ENCODE measurements at regions not wholly inside any gene's neighbourhood (a gene's known extent, or its start where the extent isn't known, plus 50 kb on each side); places are given as distances from the start of the nearest gene placed in this dataset.

- CTCF ChIA-PET = interaction anchor here (0.6 to 1.6 kb wide), 3 partner anchors 9 to 226 kb away, joined by 3 to 4 read pairs (median 3); no protein-coding TSS in a partner anchor
These were observed 187.9 kb upstream of the LPP start for GRCh38 chr3:187966096-187966495.

GRCh38 chr3:187966636-187967406 is 187.1 kb upstream of the LPP start:
- intact Hi-C loops (cut with micrococcal nuclease) = no loop called here
- POLR2A ChIA-PET = interaction anchor here (0.6 kb wide), 2 partner anchors 12 to 143 kb away, joined by 3 read pairs; no protein-coding TSS in a partner anchor
- H3K27ac Mint-ChIP-seq = no peak overlapping the region

More at GRCh38 chr3:187966096-187966495, 187.9 kb upstream of the LPP start:
- ATAC-seq (no peak), DNase-seq (no peak)
- Mint-ChIP-seq H3K27ac (no peak overlapping the region), H3K9me3 (no peaks in the 10 kb centered on the region), H3K36me3 (ENCODE audit: low read depth) (no peaks in the 10 kb centered on the region), H3K27me3 (no peaks in the 10 kb centered on the region), H3K4me1 (ENCODE audit: low read depth) (peaks cover 12% of the 10 kb centered on the region), H3K4me3 (no peak overlapping the region)
- TF ChIP-seq CTCF (IDR thresholded peaks at IDR 0.05) = no peak
- intact Hi-C loops (cut with micrococcal nuclease) = no loop called here
- POLR2A ChIA-PET = interaction anchor here (0.6 kb wide), 1 partner anchor 12 kb away, joined by 3 read pairs; no protein-coding TSS in a partner anchor

GRCh38 chr3:187967993-187968392 is 186.0 kb upstream of the LPP start:
- Mint-ChIP-seq H3K27me3 (no peaks in the 10 kb centered on the region), H3K9me3 (no peaks in the 10 kb centered on the region), H3K4me3 (no peak overlapping the region), H3K4me1 (ENCODE audit: low read depth) (peaks cover 12% of the 10 kb centered on the region), H3K27ac (no peak overlapping the region), H3K36me3 (ENCODE audit: low read depth) (no peaks in the 10 kb centered on the region)
- TF ChIP-seq CTCF (IDR thresholded peaks at IDR 0.05) = no peak
- ChIA-PET POLR2A (no interaction called here), CTCF (no interaction called here)
- intact Hi-C loops (cut with micrococcal nuclease) = no loop called here
- ATAC-seq (no peak), DNase-seq (no peak)

More at GRCh38 chr3:187966636-187967406, 187.1 kb upstream of the LPP start:
- no peaks in the 10 kb centered on the region for H3K36me3 Mint-ChIP-seq (ENCODE audit: low read depth)
- ATAC-seq (no peak), DNase-seq (no peak)
- no peak overlapping the region for H3K4me3 Mint-ChIP-seq
- CTCF ChIA-PET = interaction anchor here (0.8 kb wide), 1 partner anchor 8 kb away, joined by 3 read pairs; no protein-coding TSS in a partner anchor
- no peaks in the 10 kb centered on the region for H3K9me3 Mint-ChIP-seq
- no peaks in the 10 kb centered on the region for H3K27me3 Mint-ChIP-seq
- peaks cover 12% of the 10 kb centered on the region for H3K4me1 Mint-ChIP-seq (ENCODE audit: low read depth)
- TF ChIP-seq CTCF (IDR thresholded peaks at IDR 0.05) = no peak

- Mint-ChIP-seq H3K36me3 (ENCODE audit: low read depth) (no peaks in the 10 kb centered on the region), H3K9me3 (no peaks in the 10 kb centered on the region), H3K4me3 (no peak overlapping the region), H3K27ac (no peak overlapping the region), H3K27me3 (no peaks in the 10 kb centered on the region), H3K4me1 (ENCODE audit: low read depth) (peaks cover 18% of the 10 kb centered on the region)
- peak; percentile 41 for ATAC-seq
- CTCF ChIA-PET = no interaction called here
- no peak for DNase-seq
- TF ChIP-seq CTCF (IDR thresholded peaks at IDR 0.05) = no peak
- intact Hi-C loops (cut with micrococcal nuclease) = no loop called here
- POLR2A ChIA-PET = interaction anchor here (1.0 to 1.4 kb wide), 2 partner anchors 9 to 88 kb away, joined by 4 to 5 read pairs; no protein-coding TSS in a partner anchor
These were observed 184.9 kb upstream of the LPP start for GRCh38 chr3:187968883-187969580.

GRCh38 chr3:187969581-187969950 is 184.4 kb upstream of the LPP start:
- Mint-ChIP-seq H3K36me3 (ENCODE audit: low read depth) (no peaks in the 10 kb centered on the region), H3K4me3 (no peak overlapping the region), H3K27me3 (no peaks in the 10 kb centered on the region), H3K27ac (no peak overlapping the region), H3K9me3 (no peaks in the 10 kb centered on the region), H3K4me1 (ENCODE audit: low read depth) (peaks cover 23% of the 10 kb centered on the region)
- TF ChIP-seq CTCF (IDR thresholded peaks at IDR 0.05) = no peak
- ATAC-seq (no peak), DNase-seq (no peak)
- intact Hi-C loops (cut with micrococcal nuclease) = no loop called here
- ChIA-PET CTCF (no interaction called here), POLR2A (interaction anchor here (1.0 to 1.4 kb wide), 2 partner anchors 10 to 88 kb away, joined by 4 to 5 read pairs; no protein-coding TSS in a partner anchor)

Data from activated CD8-positive, alpha-beta T cell treated with anti-CD3 and anti-CD28 coated beads for 36 hours (primary cell).